ENCODE measurements at regions not wholly inside any gene's neighbourhood (a gene's known extent, or its start where the extent isn't known, plus 50 kb on each side); places are given as distances from the start of the nearest gene placed in this dataset.

DNA sequence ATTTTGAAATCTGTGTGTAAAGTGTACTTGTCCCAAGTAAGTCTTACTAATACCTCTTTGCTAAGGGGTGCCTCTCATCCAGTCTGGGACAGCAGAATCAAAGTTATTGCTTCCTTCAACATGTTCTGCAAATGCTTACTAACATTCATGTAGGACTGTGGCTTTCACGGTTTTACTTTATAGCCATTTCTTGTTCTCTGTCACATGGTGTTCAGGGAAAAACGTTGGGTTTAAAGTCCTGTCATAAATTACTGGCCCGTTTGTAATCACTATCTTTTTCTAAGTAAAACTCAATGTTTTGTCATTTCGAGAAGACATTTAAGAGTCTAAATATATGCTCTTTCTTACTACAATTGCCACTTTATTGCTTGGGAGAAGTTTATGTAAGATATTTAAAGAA lies 321.1 kb downstream of the STIM2 start:
- no peak for TF ChIP-seq ZFX (IDR thresholded peaks at IDR 0.05; ENCODE audit: borderline replicate concordance)
- TF ChIP-seq, protein P1, sequence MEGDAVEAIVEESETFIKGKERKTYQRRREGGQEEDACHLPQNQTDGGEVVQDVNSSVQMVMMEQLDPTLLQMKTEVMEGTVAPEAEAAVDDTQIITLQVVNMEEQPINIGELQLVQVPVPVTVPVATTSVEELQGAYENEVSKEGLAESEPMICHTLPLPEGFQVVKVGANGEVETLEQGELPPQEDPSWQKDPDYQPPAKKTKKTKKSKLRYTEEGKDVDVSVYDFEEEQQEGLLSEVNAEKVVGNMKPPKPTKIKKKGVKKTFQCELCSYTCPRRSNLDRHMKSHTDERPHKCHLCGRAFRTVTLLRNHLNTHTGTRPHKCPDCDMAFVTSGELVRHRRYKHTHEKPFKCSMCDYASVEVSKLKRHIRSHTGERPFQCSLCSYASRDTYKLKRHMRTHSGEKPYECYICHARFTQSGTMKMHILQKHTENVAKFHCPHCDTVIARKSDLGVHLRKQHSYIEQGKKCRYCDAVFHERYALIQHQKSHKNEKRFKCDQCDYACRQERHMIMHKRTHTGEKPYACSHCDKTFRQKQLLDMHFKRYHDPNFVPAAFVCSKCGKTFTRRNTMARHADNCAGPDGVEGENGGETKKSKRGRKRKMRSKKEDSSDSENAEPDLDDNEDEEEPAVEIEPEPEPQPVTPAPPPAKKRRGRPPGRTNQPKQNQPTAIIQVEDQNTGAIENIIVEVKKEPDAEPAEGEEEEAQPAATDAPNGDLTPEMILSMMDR (IDR thresholded peaks at IDR 0.05) = no peak

GRCh38 chr4:27182211-27182610 lies 321.6 kb downstream of the STIM2 start:
- H3K27ac ChIP-seq = no peak overlapping the region
- no peak for TF ChIP-seq ZFX (IDR thresholded peaks at IDR 0.05; ENCODE audit: borderline replicate concordance)
- TF ChIP-seq, protein P1 (IDR thresholded peaks at IDR 0.05) = no peak

More for the DNA sequence above, 321.1 kb downstream of the STIM2 start:
- H3K27ac ChIP-seq = no peak overlapping the region

GRCh38 chr4:27184508-27185155 lies 324.0 kb downstream of the STIM2 start:
- TF ChIP-seq ZFX (IDR thresholded peaks at IDR 0.05; ENCODE audit: borderline replicate concordance) = no peak
- TF ChIP-seq, protein P1 (IDR thresholded peaks at IDR 0.05) = no peak
- no peak overlapping the region for H3K27ac ChIP-seq

GRCh38 chr4:27186710-27187109 lies 326.1 kb downstream of the STIM2 start:
- TF ChIP-seq ZFX (IDR thresholded peaks at IDR 0.05; ENCODE audit: borderline replicate concordance) = no peak
- TF ChIP-seq, protein P1 (IDR thresholded peaks at IDR 0.05) = no peak
- no peak overlapping the region for H3K27ac ChIP-seq

DNA sequence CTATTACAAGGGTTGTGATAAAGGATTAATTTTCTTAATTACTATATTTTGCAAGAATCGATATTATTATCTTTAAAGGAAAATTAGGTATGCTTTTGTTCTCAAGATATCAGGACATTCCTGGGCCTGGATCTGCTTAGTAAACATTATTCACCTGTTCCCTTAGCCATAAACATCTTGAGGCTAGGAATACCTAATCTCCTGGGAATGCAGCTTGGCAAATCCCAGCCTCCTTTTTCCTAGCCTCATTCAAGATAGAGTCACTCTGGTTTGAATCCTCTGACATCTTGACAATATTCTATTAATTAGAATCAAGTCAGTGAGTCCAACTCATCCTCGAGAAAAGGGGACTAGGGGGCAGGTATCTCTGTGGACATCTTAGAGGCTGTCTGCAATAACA lies 327.1 kb downstream of the STIM2 start:
- H3K27ac ChIP-seq = no peak overlapping the region
- TF ChIP-seq, protein P1 (IDR thresholded peaks at IDR 0.05) = no peak
- TF ChIP-seq ZFX (IDR thresholded peaks at IDR 0.05; ENCODE audit: borderline replicate concordance) = no peak

DNA sequence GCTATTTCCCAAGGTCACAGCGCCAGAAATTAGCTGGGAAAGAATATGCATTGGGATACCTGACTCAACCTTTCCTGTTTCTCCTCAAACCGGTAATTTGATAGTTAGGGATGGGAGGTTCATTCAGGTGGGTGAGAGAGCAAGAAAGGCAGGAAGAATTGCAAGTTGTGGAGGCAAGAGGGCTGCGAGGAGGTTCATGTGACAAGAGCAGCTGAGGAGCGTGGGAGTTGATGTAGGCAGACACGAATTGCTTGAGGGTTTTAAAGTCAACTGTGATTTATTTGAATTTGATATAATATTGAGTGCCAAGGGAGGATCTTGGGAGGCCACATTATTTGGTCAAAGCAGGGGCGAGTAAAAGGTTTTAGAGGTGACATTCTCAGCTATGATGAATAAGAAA lies 329.0 kb downstream of the STIM2 start:
- TF ChIP-seq, protein P1 (IDR thresholded peaks at IDR 0.05) = no peak
- no peak for TF ChIP-seq ZFX (IDR thresholded peaks at IDR 0.05; ENCODE audit: borderline replicate concordance)

GRCh38 chr4:27191592-27191991 lies 331.0 kb downstream of the STIM2 start:
- H3K27ac ChIP-seq = no peak overlapping the region
- TF ChIP-seq, protein P1 (IDR thresholded peaks at IDR 0.05) = no peak
- no peak for TF ChIP-seq ZFX (IDR thresholded peaks at IDR 0.05; ENCODE audit: borderline replicate concordance)

More for the DNA sequence above, 329.0 kb downstream of the STIM2 start:
- no peak overlapping the region for H3K27ac ChIP-seq
